ENCODE measurements at regions not wholly inside any gene's neighbourhood (a gene's known extent, or its start where the extent isn't known, plus 50 kb on each side); places are given as distances from the start of the nearest gene placed in this dataset.

DNA sequence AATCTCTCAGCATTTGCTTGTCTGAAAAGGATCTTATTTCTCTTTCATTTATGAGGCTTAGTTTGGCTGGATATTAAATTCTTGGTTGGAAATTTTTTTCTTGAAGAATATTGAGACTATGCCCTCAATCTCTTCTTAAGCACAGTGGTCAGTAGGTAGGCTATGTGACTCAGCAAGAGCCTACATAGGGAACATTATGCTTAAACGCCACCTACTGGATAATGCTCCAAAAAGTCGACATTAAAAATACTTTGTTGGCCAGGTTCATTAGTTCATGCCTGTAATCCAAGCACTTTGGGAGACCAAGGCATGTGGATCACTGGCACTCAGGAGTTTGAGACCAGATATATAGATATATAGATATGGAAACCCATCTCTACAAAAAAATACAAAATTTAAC is 678.0 kb upstream of the USP24 start:
- peak in 1 of 2 experiments; percentile 13 for DNase-seq (ENCODE audit: low read depth in 1 of 2, low spot score in 1 of 2)
- Histone ChIP-seq H3K27ac (replicated peaks) (no peak overlapping the region), H3K27me3 (ENCODE audit: insufficient read depth, poor library complexity, severe bottlenecking) (no peaks in the 10 kb centered on the region), H3K4me3 (replicated peaks; ENCODE audit: insufficient read depth, low read length) (no peak overlapping the region)
- TF ChIP-seq, protein P1, sequence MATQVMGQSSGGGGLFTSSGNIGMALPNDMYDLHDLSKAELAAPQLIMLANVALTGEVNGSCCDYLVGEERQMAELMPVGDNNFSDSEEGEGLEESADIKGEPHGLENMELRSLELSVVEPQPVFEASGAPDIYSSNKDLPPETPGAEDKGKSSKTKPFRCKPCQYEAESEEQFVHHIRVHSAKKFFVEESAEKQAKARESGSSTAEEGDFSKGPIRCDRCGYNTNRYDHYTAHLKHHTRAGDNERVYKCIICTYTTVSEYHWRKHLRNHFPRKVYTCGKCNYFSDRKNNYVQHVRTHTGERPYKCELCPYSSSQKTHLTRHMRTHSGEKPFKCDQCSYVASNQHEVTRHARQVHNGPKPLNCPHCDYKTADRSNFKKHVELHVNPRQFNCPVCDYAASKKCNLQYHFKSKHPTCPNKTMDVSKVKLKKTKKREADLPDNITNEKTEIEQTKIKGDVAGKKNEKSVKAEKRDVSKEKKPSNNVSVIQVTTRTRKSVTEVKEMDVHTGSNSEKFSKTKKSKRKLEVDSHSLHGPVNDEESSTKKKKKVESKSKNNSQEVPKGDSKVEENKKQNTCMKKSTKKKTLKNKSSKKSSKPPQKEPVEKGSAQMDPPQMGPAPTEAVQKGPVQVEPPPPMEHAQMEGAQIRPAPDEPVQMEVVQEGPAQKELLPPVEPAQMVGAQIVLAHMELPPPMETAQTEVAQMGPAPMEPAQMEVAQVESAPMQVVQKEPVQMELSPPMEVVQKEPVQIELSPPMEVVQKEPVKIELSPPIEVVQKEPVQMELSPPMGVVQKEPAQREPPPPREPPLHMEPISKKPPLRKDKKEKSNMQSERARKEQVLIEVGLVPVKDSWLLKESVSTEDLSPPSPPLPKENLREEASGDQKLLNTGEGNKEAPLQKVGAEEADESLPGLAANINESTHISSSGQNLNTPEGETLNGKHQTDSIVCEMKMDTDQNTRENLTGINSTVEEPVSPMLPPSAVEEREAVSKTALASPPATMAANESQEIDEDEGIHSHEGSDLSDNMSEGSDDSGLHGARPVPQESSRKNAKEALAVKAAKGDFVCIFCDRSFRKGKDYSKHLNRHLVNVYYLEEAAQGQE (IDR thresholded peaks at IDR 0.05; ENCODE audit: insufficient replicate concordance, low read depth): no peak
- no peak for TF ChIP-seq POLR2AphosphoS5 (IDR thresholded peaks at IDR 0.05; ENCODE audit: low read depth)
- TF ChIP-seq GABPA (IDR thresholded peaks at IDR 0.05; ENCODE audit: low read depth): no peak
- no peak for TF ChIP-seq SPI1 (IDR thresholded peaks at IDR 0.05; ENCODE audit: borderline replicate concordance, low read depth)
- TF ChIP-seq, protein P2, sequence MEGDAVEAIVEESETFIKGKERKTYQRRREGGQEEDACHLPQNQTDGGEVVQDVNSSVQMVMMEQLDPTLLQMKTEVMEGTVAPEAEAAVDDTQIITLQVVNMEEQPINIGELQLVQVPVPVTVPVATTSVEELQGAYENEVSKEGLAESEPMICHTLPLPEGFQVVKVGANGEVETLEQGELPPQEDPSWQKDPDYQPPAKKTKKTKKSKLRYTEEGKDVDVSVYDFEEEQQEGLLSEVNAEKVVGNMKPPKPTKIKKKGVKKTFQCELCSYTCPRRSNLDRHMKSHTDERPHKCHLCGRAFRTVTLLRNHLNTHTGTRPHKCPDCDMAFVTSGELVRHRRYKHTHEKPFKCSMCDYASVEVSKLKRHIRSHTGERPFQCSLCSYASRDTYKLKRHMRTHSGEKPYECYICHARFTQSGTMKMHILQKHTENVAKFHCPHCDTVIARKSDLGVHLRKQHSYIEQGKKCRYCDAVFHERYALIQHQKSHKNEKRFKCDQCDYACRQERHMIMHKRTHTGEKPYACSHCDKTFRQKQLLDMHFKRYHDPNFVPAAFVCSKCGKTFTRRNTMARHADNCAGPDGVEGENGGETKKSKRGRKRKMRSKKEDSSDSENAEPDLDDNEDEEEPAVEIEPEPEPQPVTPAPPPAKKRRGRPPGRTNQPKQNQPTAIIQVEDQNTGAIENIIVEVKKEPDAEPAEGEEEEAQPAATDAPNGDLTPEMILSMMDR (IDR thresholded peaks at IDR 0.05; ENCODE audit: insufficient read depth, low read length): no peak

DNA sequence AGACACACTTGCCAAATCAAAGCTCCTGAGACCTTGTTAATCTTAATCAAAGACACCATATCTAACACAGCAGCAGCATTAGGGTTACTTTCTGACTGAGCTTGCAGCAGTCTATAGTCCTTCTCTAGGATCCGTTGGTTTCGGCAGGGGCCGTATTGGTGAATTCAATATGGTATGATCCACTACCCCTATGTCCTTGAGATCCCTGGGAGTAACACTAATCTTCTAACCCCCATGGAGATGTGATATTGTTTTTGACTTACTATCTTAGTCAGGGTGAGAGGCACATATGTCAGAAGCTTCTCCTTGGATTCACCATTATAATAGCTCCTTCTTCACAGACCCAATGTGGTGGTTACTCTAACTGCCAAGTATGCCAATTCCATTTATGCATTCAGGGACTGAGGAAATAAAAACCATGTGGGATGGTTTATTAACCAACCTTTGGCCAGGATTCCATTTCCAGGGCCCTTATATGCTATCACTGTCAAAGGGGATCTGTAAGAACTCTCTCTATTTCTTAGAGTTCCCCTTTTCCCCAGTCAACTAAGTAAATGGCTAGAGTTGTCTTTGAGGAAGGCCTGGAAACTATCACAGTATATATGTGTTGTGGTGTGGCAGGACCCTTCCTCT is 673.6 kb upstream of the USP24 start:
- H3K27ac ChIP-seq (replicated peaks): no peak overlapping the region
- H3K4me3 ChIP-seq (replicated peaks; ENCODE audit: insufficient read depth, low read length): no peak overlapping the region
- TF ChIP-seq, protein P1 (IDR thresholded peaks at IDR 0.05; ENCODE audit: insufficient replicate concordance, low read depth): no peak
- TF ChIP-seq SPI1 (IDR thresholded peaks at IDR 0.05; ENCODE audit: borderline replicate concordance, low read depth): no peak
- no peak for TF ChIP-seq GABPA (IDR thresholded peaks at IDR 0.05; ENCODE audit: low read depth)
- TF ChIP-seq POLR2AphosphoS5 (IDR thresholded peaks at IDR 0.05; ENCODE audit: low read depth): no peak
- TF ChIP-seq, protein P2 (IDR thresholded peaks at IDR 0.05; ENCODE audit: insufficient read depth, low read length): no peak
- DNase-seq (ENCODE audit: low read depth in 1 of 2, low spot score in 1 of 2): no peak
- no peaks in the 10 kb centered on the region for H3K27me3 ChIP-seq (ENCODE audit: insufficient read depth, poor library complexity, severe bottlenecking)

- no peak for DNase-seq (ENCODE audit: low read depth in 1 of 2, low spot score in 1 of 2)
- H3K4me3 ChIP-seq (replicated peaks; ENCODE audit: insufficient read depth, low read length): no peak overlapping the region
- TF ChIP-seq, protein P1 (IDR thresholded peaks at IDR 0.05; ENCODE audit: insufficient replicate concordance, low read depth): no peak
- TF ChIP-seq SPI1 (IDR thresholded peaks at IDR 0.05; ENCODE audit: borderline replicate concordance, low read depth) (no peak), POLR2AphosphoS5 (IDR thresholded peaks at IDR 0.05; ENCODE audit: low read depth) (no peak)
- no peaks in the 10 kb centered on the region for H3K27me3 ChIP-seq (ENCODE audit: insufficient read depth, poor library complexity, severe bottlenecking)
- H3K27ac ChIP-seq (replicated peaks): no peak overlapping the region
Measured at GRCh38 chr1:55886856-55887712, 671.9 kb upstream of the USP24 start.
